ENCODE measurements at regions not wholly inside any gene's neighbourhood (a gene's known extent, or its start where the extent isn't known, plus 50 kb on each side); places are given as distances from the start of the nearest gene placed in this dataset.

GRCh38 chr2:51619961-51620360 lies 588.0 kb upstream of the NRXN1 start:
- TF ChIP-seq EZH2phosphoT487 (IDR thresholded peaks at IDR 0.05; ENCODE audit: borderline replicate concordance, low read length): no peak
- TF ChIP-seq, protein P1, sequence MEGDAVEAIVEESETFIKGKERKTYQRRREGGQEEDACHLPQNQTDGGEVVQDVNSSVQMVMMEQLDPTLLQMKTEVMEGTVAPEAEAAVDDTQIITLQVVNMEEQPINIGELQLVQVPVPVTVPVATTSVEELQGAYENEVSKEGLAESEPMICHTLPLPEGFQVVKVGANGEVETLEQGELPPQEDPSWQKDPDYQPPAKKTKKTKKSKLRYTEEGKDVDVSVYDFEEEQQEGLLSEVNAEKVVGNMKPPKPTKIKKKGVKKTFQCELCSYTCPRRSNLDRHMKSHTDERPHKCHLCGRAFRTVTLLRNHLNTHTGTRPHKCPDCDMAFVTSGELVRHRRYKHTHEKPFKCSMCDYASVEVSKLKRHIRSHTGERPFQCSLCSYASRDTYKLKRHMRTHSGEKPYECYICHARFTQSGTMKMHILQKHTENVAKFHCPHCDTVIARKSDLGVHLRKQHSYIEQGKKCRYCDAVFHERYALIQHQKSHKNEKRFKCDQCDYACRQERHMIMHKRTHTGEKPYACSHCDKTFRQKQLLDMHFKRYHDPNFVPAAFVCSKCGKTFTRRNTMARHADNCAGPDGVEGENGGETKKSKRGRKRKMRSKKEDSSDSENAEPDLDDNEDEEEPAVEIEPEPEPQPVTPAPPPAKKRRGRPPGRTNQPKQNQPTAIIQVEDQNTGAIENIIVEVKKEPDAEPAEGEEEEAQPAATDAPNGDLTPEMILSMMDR (IDR thresholded peaks at IDR 0.05; ENCODE audit: low read depth, low read length, poor library complexity, severe bottlenecking): no peak

All from DOHH2 (cell line).